ENCODE measurements at regions not wholly inside any gene's neighbourhood (a gene's known extent, or its start where the extent isn't known, plus 50 kb on each side); places are given as distances from the start of the nearest gene placed in this dataset.

GRCh38 chr19:33977756-33978685 is 181.4 kb downstream of the KCTD15 start:
- Mint-ChIP-seq H3K9me3 (peaks cover 0 to 15% (median 4%) of the 10 kb centered on the region in 7 donors), H3K36me3 (no peaks in the 10 kb centered on the region), H3K27ac (no peak overlapping the region), H3K4me3 (no peak overlapping the region), H3K27me3 (peaks cover 27% of the 10 kb centered on the region), H3K4me1 (no peaks in the 10 kb centered on the region)
- DNase-seq (no peak), ATAC-seq (ENCODE audit: low read depth in 2 of 2) (no peak)
- H3K4me1 ChIP-seq (ENCODE audit: control insufficient read depth, insufficient read depth, low read length, poor library complexity, severe bottlenecking) = no peaks in the 10 kb centered on the region
- H3K36me3 ChIP-seq (ENCODE audit: control insufficient read depth, insufficient read depth, low read length) = no peaks in the 10 kb centered on the region
- H3K4me3 ChIP-seq (ENCODE audit: low read depth, low read length) = no peak overlapping the region
- H3K27ac ChIP-seq (ENCODE audit: insufficient read depth, low read length, poor library complexity, severe bottlenecking) = no peak overlapping the region
- no peaks in the 10 kb centered on the region for H3K9me3 ChIP-seq (ENCODE audit: control insufficient read depth in 2 of 2, low read length in 2 of 2)
- peaks cover 6% of the 10 kb centered on the region for H3K27me3 ChIP-seq (ENCODE audit: control insufficient read depth, insufficient read depth, low read length)

DNA sequence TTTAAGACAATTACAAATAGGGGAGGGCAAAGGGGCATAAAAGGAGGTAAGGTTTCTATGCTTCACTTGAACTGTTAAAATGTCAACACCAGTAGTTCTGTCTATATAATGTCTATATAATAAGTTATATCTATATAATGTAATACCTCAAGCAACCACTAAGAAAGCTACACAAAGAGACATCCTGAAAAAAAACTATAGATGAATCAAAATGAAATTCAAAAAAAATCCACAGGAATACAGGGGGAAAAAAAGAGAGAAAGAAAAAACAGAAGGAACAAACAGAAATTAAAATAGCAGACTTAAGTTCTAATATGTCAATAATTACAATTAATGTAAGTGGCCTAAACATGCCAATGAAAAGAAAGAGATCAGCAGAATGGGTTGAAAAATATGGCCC is 186.0 kb downstream of the KCTD15 start:
- Mint-ChIP-seq H3K27me3 (peaks cover 29% of the 10 kb centered on the region), H3K4me3 (no peak overlapping the region)
- no peak for DNase-seq

GRCh38 chr19:33988601-33989000 is 183.7 kb upstream of the LSM14A start:
- peaks cover 5% of the 10 kb centered on the region for H3K27me3 ChIP-seq (ENCODE audit: control insufficient read depth, insufficient read depth, low read length)
- peaks cover 2 to 43% (median 8%) of the 10 kb centered on the region in 7 donors for H3K9me3 Mint-ChIP-seq
- no peak for ATAC-seq (ENCODE audit: low read depth in 2 of 2)
- no peak overlapping the region for H3K4me3 Mint-ChIP-seq
- H3K4me1 Mint-ChIP-seq = no peaks in the 10 kb centered on the region
- no peak overlapping the region for H3K27ac Mint-ChIP-seq
- H3K36me3 Mint-ChIP-seq = no peaks in the 10 kb centered on the region
- DNase-seq = no peak
- peaks cover 16 to 18% of the 10 kb centered on the region in 2 experiments for H3K9me3 ChIP-seq (ENCODE audit: control insufficient read depth in 2 of 2, low read length in 2 of 2)
- H3K27me3 Mint-ChIP-seq = peaks cover 14% of the 10 kb centered on the region
- H3K4me3 ChIP-seq (ENCODE audit: low read depth, low read length) = no peak overlapping the region
- no peaks in the 10 kb centered on the region for H3K4me1 ChIP-seq (ENCODE audit: control insufficient read depth, insufficient read depth, low read length, poor library complexity, severe bottlenecking)
- H3K27ac ChIP-seq (ENCODE audit: insufficient read depth, low read length, poor library complexity, severe bottlenecking) = no peak overlapping the region
- H3K36me3 ChIP-seq (ENCODE audit: control insufficient read depth, insufficient read depth, low read length) = no peaks in the 10 kb centered on the region

More for the DNA sequence above, 186.0 kb downstream of the KCTD15 start:
- Histone ChIP-seq H3K4me3 (ENCODE audit: low read depth, low read length) (no peak overlapping the region), H3K36me3 (ENCODE audit: control insufficient read depth, insufficient read depth, low read length) (no peaks in the 10 kb centered on the region), H3K27me3 (ENCODE audit: control insufficient read depth, insufficient read depth, low read length) (no peaks in the 10 kb centered on the region), H3K4me1 (ENCODE audit: control insufficient read depth, insufficient read depth, low read length, poor library complexity, severe bottlenecking) (no peaks in the 10 kb centered on the region), H3K9me3 (ENCODE audit: control insufficient read depth in 2 of 2, low read length in 2 of 2) (peaks cover 2 to 7% of the 10 kb centered on the region in 2 experiments), H3K27ac (ENCODE audit: insufficient read depth, low read length, poor library complexity, severe bottlenecking) (no peak overlapping the region)
- Mint-ChIP-seq H3K27ac (no peak overlapping the region), H3K4me1 (no peaks in the 10 kb centered on the region), H3K36me3 (no peaks in the 10 kb centered on the region), H3K9me3 (peaks cover 0 to 21% (median 4%) of the 10 kb centered on the region in 7 donors)
- ATAC-seq (ENCODE audit: low read depth in 2 of 2) = no peak

- no peak overlapping the region for H3K27ac ChIP-seq (ENCODE audit: insufficient read depth, low read length, poor library complexity, severe bottlenecking)
- ATAC-seq (ENCODE audit: low read depth in 2 of 2) (no peak), DNase-seq (no peak)
- Mint-ChIP-seq H3K4me3 (no peak overlapping the region), H3K9me3 (peaks cover 0 to 13% (median 2%) of the 10 kb centered on the region in 7 donors), H3K27ac (no peak overlapping the region), H3K4me1 (no peaks in the 10 kb centered on the region), H3K36me3 (no peaks in the 10 kb centered on the region), H3K27me3 (peaks cover 8% of the 10 kb centered on the region)
- H3K4me1 ChIP-seq (ENCODE audit: control insufficient read depth, insufficient read depth, low read length, poor library complexity, severe bottlenecking) = no peaks in the 10 kb centered on the region
- no peaks in the 10 kb centered on the region for H3K9me3 ChIP-seq (ENCODE audit: control insufficient read depth in 2 of 2, low read length in 2 of 2)
- H3K27me3 ChIP-seq (ENCODE audit: control insufficient read depth, insufficient read depth, low read length) = no peaks in the 10 kb centered on the region
- no peaks in the 10 kb centered on the region for H3K36me3 ChIP-seq (ENCODE audit: control insufficient read depth, insufficient read depth, low read length)
- H3K4me3 ChIP-seq (ENCODE audit: low read depth, low read length) = no peak overlapping the region
These were observed 174.6 kb upstream of the LSM14A start for GRCh38 chr19:33997690-33998089.

DNA sequence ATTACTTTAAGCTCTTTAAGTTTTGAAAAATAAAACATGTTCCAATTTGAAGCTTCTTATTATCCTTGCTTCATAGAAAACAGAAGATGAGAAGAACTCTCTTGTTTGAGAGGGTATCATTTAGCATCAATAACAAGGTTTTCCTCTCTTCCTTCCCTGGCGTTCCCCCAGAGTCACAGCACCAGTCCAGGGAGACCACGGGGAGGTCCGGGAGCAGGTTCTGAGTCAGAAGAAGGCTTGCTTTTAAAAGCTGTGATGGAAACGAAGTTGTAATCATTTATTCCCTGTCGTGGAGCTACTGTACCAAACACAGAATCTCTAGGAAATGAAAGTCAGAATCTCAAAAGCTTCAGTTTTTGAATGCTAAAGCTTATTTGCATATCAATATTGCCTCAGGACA is 174.0 kb upstream of the LSM14A start:
- ATAC-seq (ENCODE audit: low read depth in 2 of 2) (no peak), DNase-seq (no peak)
- peaks cover 12% of the 10 kb centered on the region for H3K27me3 Mint-ChIP-seq
- Histone ChIP-seq H3K27me3 (ENCODE audit: control insufficient read depth, insufficient read depth, low read length) (no peaks in the 10 kb centered on the region), H3K4me1 (ENCODE audit: control insufficient read depth, insufficient read depth, low read length, poor library complexity, severe bottlenecking) (no peaks in the 10 kb centered on the region), H3K36me3 (ENCODE audit: control insufficient read depth, insufficient read depth, low read length) (no peaks in the 10 kb centered on the region), H3K4me3 (ENCODE audit: low read depth, low read length) (no peak overlapping the region), H3K27ac (ENCODE audit: insufficient read depth, low read length, poor library complexity, severe bottlenecking) (no peak overlapping the region), H3K9me3 (ENCODE audit: control insufficient read depth in 2 of 2, low read length in 2 of 2) (no peaks in the 10 kb centered on the region)
- no peak overlapping the region for H3K27ac Mint-ChIP-seq
- H3K4me1 Mint-ChIP-seq = no peaks in the 10 kb centered on the region
- no peaks in the 10 kb centered on the region for H3K36me3 Mint-ChIP-seq
- H3K4me3 Mint-ChIP-seq = no peak overlapping the region
- peaks cover 0 to 11% (median 1%) of the 10 kb centered on the region in 7 donors for H3K9me3 Mint-ChIP-seq

DNA sequence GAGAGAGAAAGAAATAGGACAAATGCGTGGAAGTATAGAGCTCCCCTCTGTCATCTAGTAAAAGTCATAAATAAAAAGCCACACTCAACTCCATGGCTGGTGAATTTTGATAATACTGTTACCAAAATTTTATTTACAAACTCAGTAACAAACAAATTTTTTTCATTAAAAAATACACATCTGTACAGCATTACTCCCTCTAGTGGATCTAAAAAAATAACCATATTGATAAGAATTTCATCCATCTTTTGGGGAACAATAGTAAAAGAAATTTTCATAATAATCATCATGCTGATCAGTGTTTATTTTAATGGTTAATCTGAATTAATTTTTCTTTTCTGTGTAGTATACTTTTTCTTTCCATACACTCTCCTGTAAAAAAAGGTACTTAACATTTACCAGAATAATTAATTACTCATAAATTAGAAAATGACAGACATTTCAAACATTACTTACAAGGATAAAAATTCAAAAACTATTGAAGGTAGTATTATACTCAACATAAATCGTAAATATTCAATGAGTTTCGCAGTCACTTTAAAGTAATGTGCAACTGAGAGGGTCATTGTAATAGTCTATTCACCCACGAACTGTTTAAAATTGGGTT is 173.5 kb upstream of the LSM14A start:
- peaks cover 0 to 8% (median 0%) of the 10 kb centered on the region in 7 donors for H3K9me3 Mint-ChIP-seq
- H3K36me3 Mint-ChIP-seq = no peaks in the 10 kb centered on the region
- H3K36me3 ChIP-seq (ENCODE audit: control insufficient read depth, insufficient read depth, low read length) = no peaks in the 10 kb centered on the region
- no peaks in the 10 kb centered on the region for H3K4me1 ChIP-seq (ENCODE audit: control insufficient read depth, insufficient read depth, low read length, poor library complexity, severe bottlenecking)
- no peaks in the 10 kb centered on the region for H3K4me1 Mint-ChIP-seq
- no peaks in the 10 kb centered on the region for H3K27me3 ChIP-seq (ENCODE audit: control insufficient read depth, insufficient read depth, low read length)
- H3K4me3 Mint-ChIP-seq = no peak overlapping the region
- no peaks in the 10 kb centered on the region for H3K9me3 ChIP-seq (ENCODE audit: control insufficient read depth in 2 of 2, low read length in 2 of 2)
- no peak for ATAC-seq (ENCODE audit: low read depth in 2 of 2)
- H3K27me3 Mint-ChIP-seq = peaks cover 12% of the 10 kb centered on the region
- H3K4me3 ChIP-seq (ENCODE audit: low read depth, low read length) = no peak overlapping the region
- no peak overlapping the region for H3K27ac Mint-ChIP-seq
- no peak overlapping the region for H3K27ac ChIP-seq (ENCODE audit: insufficient read depth, low read length, poor library complexity, severe bottlenecking)
- DNase-seq = no peak

DNA sequence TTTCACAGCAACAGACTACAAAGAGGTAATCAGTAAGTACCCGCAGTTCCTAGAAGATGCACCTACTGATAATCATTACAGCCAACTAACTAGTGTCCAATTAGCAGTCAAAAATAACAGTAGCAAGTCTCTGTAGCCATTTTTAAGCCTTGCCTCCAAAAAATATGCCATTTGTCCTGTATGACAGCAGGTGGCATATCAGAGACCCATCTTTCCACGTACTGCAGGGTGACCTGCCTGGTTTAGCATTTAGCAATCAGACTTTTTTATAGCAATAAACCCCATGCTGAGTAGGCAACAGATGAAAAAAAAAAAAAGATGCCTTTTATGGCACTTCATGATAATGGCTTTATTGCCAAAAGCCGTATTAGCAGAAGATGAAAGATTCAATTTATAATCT is 155.3 kb upstream of the LSM14A start:
- Histone ChIP-seq H3K36me3 (ENCODE audit: control insufficient read depth, insufficient read depth, low read length) (no peaks in the 10 kb centered on the region), H3K4me1 (ENCODE audit: control insufficient read depth, insufficient read depth, low read length, poor library complexity, severe bottlenecking) (no peaks in the 10 kb centered on the region), H3K27me3 (ENCODE audit: control insufficient read depth, insufficient read depth, low read length) (peaks cover 10% of the 10 kb centered on the region), H3K4me3 (ENCODE audit: low read depth, low read length) (no peak overlapping the region), H3K9me3 (ENCODE audit: control insufficient read depth in 2 of 2, low read length in 2 of 2) (no peaks in the 10 kb centered on the region), H3K27ac (ENCODE audit: insufficient read depth, low read length, poor library complexity, severe bottlenecking) (no peak overlapping the region)
- Mint-ChIP-seq H3K27ac (no peak overlapping the region), H3K9me3 (peaks cover 0 to 8% (median 2%) of the 10 kb centered on the region in 7 donors), H3K27me3 (peaks cover 41% of the 10 kb centered on the region), H3K4me1 (no peaks in the 10 kb centered on the region), H3K4me3 (no peak overlapping the region), H3K36me3 (no peaks in the 10 kb centered on the region)
- no peak for ATAC-seq (ENCODE audit: low read depth in 2 of 2)
- no peak for DNase-seq
